ENCODE measurements at regions not wholly inside any gene's neighbourhood (a gene's known extent, or its start where the extent isn't known, plus 50 kb on each side); places are given as distances from the start of the nearest gene placed in this dataset.

- TF ChIP-seq CTCF (IDR thresholded peaks at IDR 0.05 in 2 of 3, conservative IDR thresholded peaks at IDR 0.05 in 1 of 3; ENCODE audit: borderline replicate concordance in 1 of 3, insufficient read depth in 1 of 3, low read depth in 2 of 3, low read length in 2 of 3), result no peak
- no peak for TF ChIP-seq YY1 (IDR thresholded peaks at IDR 0.05; ENCODE audit: extremely low read depth, insufficient replicate concordance, low read depth, low read length)
- no peak for TF ChIP-seq EZH2 (IDR thresholded peaks at IDR 0.05)
- TF ChIP-seq REST (IDR thresholded peaks at IDR 0.05; ENCODE audit: low read depth), result no peak
- no peak for TF ChIP-seq EGR1 (IDR thresholded peaks at IDR 0.05; ENCODE audit: low read depth)
- TF ChIP-seq MAX (IDR thresholded peaks at IDR 0.05), result no peak
- no peak for TF ChIP-seq ATF3 (IDR thresholded peaks at IDR 0.05)
- TF ChIP-seq EZH2phosphoT487 (IDR thresholded peaks at IDR 0.05; ENCODE audit: borderline replicate concordance), result no peak
- no peak for TF ChIP-seq ZFX (IDR thresholded peaks at IDR 0.05)
- TF ChIP-seq RAD21 (IDR thresholded peaks at IDR 0.05; ENCODE audit: low read depth), result no peak
- no peak for TF ChIP-seq POLR2AphosphoS5 (IDR thresholded peaks at IDR 0.05; ENCODE audit: low read depth, low read length)
- TF ChIP-seq POLR2A (IDR thresholded peaks at IDR 0.05; ENCODE audit: borderline replicate concordance, extremely low read depth, insufficient read depth, insufficient read length), result no peak
Measured at GRCh38 chr4:33616121-33616520, 2628.2 kb downstream of the ARAP2 start.

Measured in HCT116 (cell line).